SK-N-SH (cell line): ENCODE measurements at regions not wholly inside any gene's neighbourhood (a gene's known extent, or its start where the extent isn't known, plus 50 kb on each side); places are given as distances from the start of the nearest gene placed in this dataset.

Experiments used
- CTCF ChIA-PET: fragments of 300-600, 350-600 bp; formaldehyde crosslinking; extraction: SDS; loops from one replicate; lab custom pipeline; 2021; lab: Yijun Ruan, JAX
- POLR2A ChIA-PET: fragments of 350-600 bp; sonication (Branson Sonifier 250); formaldehyde crosslinking; extraction: SDS; loops from one replicate; lab custom pipeline; 2020; ENCODE audit warnings: antibody characterized with exemption, inconsistent platforms; lab: Yijun Ruan, JAX
- DNase-seq: peaks from one replicate; pipeline ENCODE4 v3.0.0; 2012
- H2AFZ ChIP-seq: fragments of 200-600 bp; sonication (generic); 2 replicates; pipeline ENCODE4 v1.8.1; 2016; ENCODE audit warnings: antibody characterized with exemption, mild to moderate bottlenecking, low read depth
- H3F3A ChIP-seq: fragments of 200-600 bp; sonication (generic); replicated peaks from 2 replicates; pipeline ENCODE3; 2016; ENCODE audit warnings: antibody characterized with exemption, mild to moderate bottlenecking; ENCODE audit not compliant: insufficient read depth
- H3K27ac ChIP-seq, 2 experiments: fragments of 200-500 bp in 1 of 2; fragments of 200-600 bp in 1 of 2; sonication (Bioruptor generic) in 1 of 2; sonication (generic), shearing (Covaris generic) in 1 of 2; 2 replicates each; pipeline versions ENCODE4 v1.5.1 to v1.6.1; 2014 to 2016; ENCODE audit warnings: low read depth in 2 of 2, inconsistent platforms in 1 of 2, low read length in 1 of 2, mild to moderate bottlenecking in 1 of 2, mixed read lengths in 1 of 2
- H3K27me3 ChIP-seq: fragments of 200-600 bp; sonication (generic), shearing (Covaris generic); 2 replicates; pipeline ENCODE4 v1.6.1; 2016; ENCODE audit warnings: mixed run types; ENCODE audit not compliant: insufficient read depth
- H3K36me3 ChIP-seq, 2 experiments: fragments of 200-500 bp in 1 of 2; fragments of 200-600 bp in 1 of 2; sonication (Bioruptor generic) in 1 of 2; sonication (generic) in 1 of 2; replicated peaks in 1 of 2; 2 replicates each; pipeline versions ENCODE3 to v1.5.1; 2014 to 2016; ENCODE audit warnings: low read length in 1 of 2, mild to moderate bottlenecking in 1 of 2; ENCODE audit not compliant: insufficient read depth in 2 of 2, control insufficient read depth in 1 of 2
- H3K4me1 ChIP-seq, 2 experiments: fragments of 200-500 bp in 1 of 2; fragments of 200-600 bp in 1 of 2; sonication (Bioruptor generic) in 1 of 2; sonication (generic), shearing (Covaris generic) in 1 of 2; 2 replicates each; pipeline versions ENCODE4 v1.5.1 to v1.6.1; 2014 to 2016; ENCODE audit warnings: low read depth in 1 of 2, low read length in 1 of 2, mixed run types in 1 of 2; ENCODE audit not compliant: insufficient read depth in 2 of 2, control insufficient read depth in 1 of 2
- H3K4me2 ChIP-seq: fragments of 200-600 bp; sonication (generic), shearing (Covaris generic); 2 replicates; pipeline ENCODE4 v1.6.1; 2017; ENCODE audit warnings: mixed run types
- H3K4me3 ChIP-seq, 2 experiments: fragments of 200-500 bp in 1 of 2; fragments of 200-600 bp in 1 of 2; sonication (Bioruptor generic) in 1 of 2; sonication (generic), shearing (Covaris generic) in 1 of 2; 2 replicates each; pipeline versions ENCODE4 v1.5.1 to v1.8.1; 2014 to 2016; ENCODE audit warnings: low read depth in 2 of 2, inconsistent platforms in 1 of 2, low read length in 1 of 2, mild to moderate bottlenecking in 1 of 2, mixed read lengths in 1 of 2, moderate library complexity in 1 of 2
- H3K79me2 ChIP-seq: fragments of 200-600 bp; sonication (generic); 2 replicates; pipeline ENCODE4 v1.8.1; 2017; ENCODE audit warnings: mild to moderate bottlenecking; ENCODE audit not compliant: insufficient read depth
- H3K9ac ChIP-seq: fragments of 200-600 bp; sonication (generic); 2 replicates; pipeline ENCODE4 v1.6.1; 2017; ENCODE audit warnings: mixed run types
- H3K9me2 ChIP-seq: fragments of 200-600 bp; sonication (generic); 2 replicates; pipeline ENCODE4 v1.6.1; 2017; ENCODE audit warnings: mixed run types
- H3K9me3 ChIP-seq: fragments of 200-600 bp; sonication (generic); 2 replicates; pipeline ENCODE4 v1.6.1; 2017; ENCODE audit warnings: mixed run types, mild to moderate bottlenecking, moderate library complexity
- H4K20me1 ChIP-seq: fragments of 200-600 bp; sonication (generic); 2 replicates; pipeline ENCODE4 v1.6.1; 2017; ENCODE audit warnings: mild to moderate bottlenecking, mixed run types; ENCODE audit not compliant: insufficient read depth
- EP300 ChIP-seq, 2 experiments: IDR thresholded peaks; 2 replicates each; pipeline versions ENCODE4 v1.4.0 to v1.6.1; 2012; ENCODE audit warnings: borderline replicate concordance in 1 of 2, low read depth in 1 of 2, low read length in 1 of 2
- FOXJ3 ChIP-seq: sonication (generic); formaldehyde crosslinking; IDR thresholded peaks from 2 replicates; pipeline ENCODE4 v1.5.1; 2020; ENCODE audit warnings: mild to moderate bottlenecking, missing genetic modification reagents
- FOXM1 ChIP-seq: IDR thresholded peaks from 2 replicates; pipeline ENCODE4 v1.4.0; 2012; ENCODE audit warnings: low read depth, mild to moderate bottlenecking
- GABPA ChIP-seq: IDR thresholded peaks from 2 replicates; pipeline ENCODE4 v1.4.0; 2012; ENCODE audit warnings: low read depth, mild to moderate bottlenecking
- GATA2 ChIP-seq: sonication (generic); formaldehyde crosslinking; IDR thresholded peaks from 2 replicates; pipeline ENCODE4 v1.5.0; 2020; ENCODE audit warnings: mild to moderate bottlenecking, missing genetic modification reagents
- MEF2A ChIP-seq: IDR thresholded peaks from 2 replicates; pipeline ENCODE4 v1.4.0; 2012; ENCODE audit warnings: low read depth, borderline replicate concordance
- NFIC ChIP-seq: IDR thresholded peaks from 2 replicates; pipeline ENCODE4 v1.4.0; 2012; ENCODE audit warnings: borderline replicate concordance
- NRF1 ChIP-seq: IDR thresholded peaks from 2 replicates; pipeline ENCODE4 v1.6.1; 2012; ENCODE audit warnings: low read depth, mild to moderate bottlenecking, low read length
- PBX3 ChIP-seq: IDR thresholded peaks from 2 replicates; pipeline ENCODE4; 2012
- RAD21 ChIP-seq: IDR thresholded peaks from 2 replicates; pipeline ENCODE4 v1.6.1; 2012; ENCODE audit warnings: mild to moderate bottlenecking, low read length
- REST ChIP-seq: IDR thresholded peaks from 2 replicates; pipeline ENCODE4 v1.6.1; 2012; ENCODE audit warnings: mild to moderate bottlenecking, low read depth, low read length, moderate library complexity
- RXRA ChIP-seq: IDR thresholded peaks from 2 replicates; pipeline ENCODE4 v1.4.0; 2012; ENCODE audit warnings: low read depth, mild to moderate bottlenecking, borderline replicate concordance
- SIN3A ChIP-seq: IDR thresholded peaks from 2 replicates; pipeline ENCODE4 v1.6.1; 2012; ENCODE audit warnings: low read depth, mild to moderate bottlenecking, low read length, moderate library complexity, borderline replicate concordance
- SMC3 ChIP-seq: IDR thresholded peaks from 2 replicates; pipeline ENCODE4 v1.6.1; 2012; ENCODE audit warnings: low read depth, low read length, improper control_type of control experiment
- TAF1 ChIP-seq: IDR thresholded peaks from 2 replicates; pipeline ENCODE4 v1.6.1; 2012; ENCODE audit warnings: low read depth, mild to moderate bottlenecking, low read length, moderate library complexity, borderline replicate concordance
- YY1 ChIP-seq: IDR thresholded peaks from 2 replicates; pipeline ENCODE4 v1.4.0; 2012; ENCODE audit warnings: low read depth, mild to moderate bottlenecking
- WGBS: methylation state at CpG from one replicate; pipeline ENCODE4 v1.1.6; 2017; ENCODE audit warnings: low lambda C conversion rate; 5-methylcytosine and 5-hydroxymethylcytosine counted together

GRCh38 chr5:54360925-54361662, 50.7 kb upstream of the ARL15 start:
- Histone ChIP-seq H3K79me2 (no peaks in the 10 kb centered on the region), H3K36me3 (no peaks in the 10 kb centered on the region), H3K9me2 (no peaks in the 10 kb centered on the region), H3K4me3 (no peak overlapping the region), H3K9me3 (no peaks in the 10 kb centered on the region), H4K20me1 (no peaks in the 10 kb centered on the region), H2AFZ (peak overlapping the region; percentile 49; the same call in 1 of the 2 replicates), H3F3A (peaks cover 35% of the 10 kb centered on the region), H3K27ac (peak overlapping the region; percentile 72 to 77; a peak in 3 of 4 replicates), H3K27me3 (no peaks in the 10 kb centered on the region), H3K4me1 (peaks cover 6 to 22% of the 10 kb centered on the region in 2 experiments), H3K9ac (peak overlapping the region; percentile 30; the same call in 1 of the 2 replicates), H3K4me2 (peak overlapping the region; percentile 25; the same call in 1 of the 2 replicates)
- WGBS = 58% methylated on average over 2 of the region's 2 CpGs
- CTCF ChIA-PET = no interaction called here
- POLR2A ChIA-PET = no interaction called here
- DNase-seq = no peak
- no peak for TF ChIP-seq GATA2
- no peak for TF ChIP-seq FOXJ3 (CRISPR knock-in tag)
- no peak for TF ChIP-seq EP300 (IDR thresholded peaks at IDR 0.05; ENCODE audit: borderline replicate concordance in 1 of 2, low read depth in 1 of 2, low read length in 1 of 2)
- no peak for TF ChIP-seq FOXM1
- TF ChIP-seq SMC3 = no peak
- no peak for TF ChIP-seq NRF1
- no peak for TF ChIP-seq TAF1
- TF ChIP-seq PBX3 = no peak
- TF ChIP-seq NFIC = no peak
- no peak for TF ChIP-seq MEF2A
- TF ChIP-seq GABPA = no peak
- TF ChIP-seq SIN3A = no peak
- TF ChIP-seq RAD21 = no peak
- no peak for TF ChIP-seq RXRA
- TF ChIP-seq YY1 = no peak
- TF ChIP-seq REST = no peak
